IMR-90 (cell line): ENCODE measurements at regions not wholly inside any gene's neighbourhood (a gene's known extent, or its start where the extent isn't known, plus 50 kb on each side); places are given as distances from the start of the nearest gene placed in this dataset.

ENCODE experiments used
- ATAC-seq: fragments of 200-7000 bp; cut with Tn5 transposase; 2 replicates; pipeline ENCODE4 v1.9.1; 2020; ENCODE audit warnings: low read depth, mild to moderate bottlenecking, moderate library complexity
- BruUV-seq: library from RNA; stranded (reverse); fragments of 400-500 nt; replicated peaks from 2 replicates; lab custom pipeline; 2021; lab: Mats Ljungman, UMichigan
- CTCF ChIA-PET: fragments of 300-600 bp; formaldehyde crosslinking; extraction: SDS; loops from one replicate; lab custom pipeline; 2021; ENCODE audit warnings: antibody characterized with exemption; lab: Yijun Ruan, JAX
- POLR2A ChIA-PET: fragments of 300-600 bp; sonication (Branson Sonifier 250); formaldehyde crosslinking; loops from one replicate; lab custom pipeline; 2022; ENCODE audit warnings: antibody characterized with exemption; ENCODE audit not compliant: unreplicated experiment; lab: Charles Lee
- DNase-seq: peaks from one replicate; pipeline ENCODE4 v3.0.0; 2013
- H2AFZ ChIP-seq: replicated peaks from 2 replicates; pipeline ENCODE3; 2013; ENCODE audit warnings: low read length, mild to moderate bottlenecking; ENCODE audit not compliant: poor library complexity
- H2AK5ac ChIP-seq: 2 replicates; pipeline ENCODE4 v1.6.1; 2013; ENCODE audit warnings: low read depth, low read length, inconsistent platforms
- H2AK9ac ChIP-seq: replicated peaks from 2 replicates; pipeline ENCODE3; 2013; ENCODE audit warnings: mild to moderate bottlenecking, low read depth, low read length, moderate library complexity; ENCODE audit not compliant: poor library complexity
- H2BK120ac ChIP-seq: 2 replicates; pipeline ENCODE4 v1.6.1; 2013; ENCODE audit warnings: low read depth, low read length, inconsistent platforms
- H2BK15ac ChIP-seq: 3 replicates; pipeline ENCODE4 v1.6.1; 2013; ENCODE audit warnings: low read depth, low read length, inconsistent platforms
- H2BK20ac ChIP-seq: 2 replicates; pipeline ENCODE4 v1.6.1; 2013; ENCODE audit warnings: low read depth, mild to moderate bottlenecking, inconsistent platforms, low read length, moderate library complexity
- H2BK5ac ChIP-seq: 2 replicates; pipeline ENCODE4 v1.6.1; 2013; ENCODE audit warnings: mild to moderate bottlenecking, low read depth, low read length, inconsistent platforms; ENCODE audit not compliant: poor library complexity, severe bottlenecking
- H3K14ac ChIP-seq: replicated peaks from 2 replicates; pipeline ENCODE4 v1.6.1; 2013; ENCODE audit warnings: low read depth, low read length, inconsistent platforms
- H3K18ac ChIP-seq: 2 replicates; pipeline ENCODE4 v1.6.1; 2013; ENCODE audit warnings: low read depth, low read length, control low read depth
- H3K23ac ChIP-seq: 2 replicates; pipeline ENCODE4 v1.6.1; 2013; ENCODE audit warnings: low read depth, low read length, inconsistent platforms
- H3K27ac ChIP-seq: 2 replicates; pipeline ENCODE4 v1.5.1; 2013; ENCODE audit warnings: mild to moderate bottlenecking, control low read depth, low read length; ENCODE audit not compliant: insufficient read depth
- H3K27me3 ChIP-seq: 2 replicates; pipeline ENCODE4 v1.6.1; 2013; ENCODE audit warnings: low read length; ENCODE audit not compliant: control insufficient read depth, insufficient read depth
- H3K36me3 ChIP-seq: 2 replicates; pipeline ENCODE4 v1.6.1; 2013; ENCODE audit warnings: low read length, mixed read lengths; ENCODE audit not compliant: control insufficient read depth, insufficient read depth
- H3K4ac ChIP-seq: 2 replicates; pipeline ENCODE4 v1.6.1; 2013; ENCODE audit warnings: low read depth, low read length, inconsistent platforms
- H3K4me1 ChIP-seq: 2 replicates; pipeline ENCODE4 v1.6.1; 2013; ENCODE audit warnings: low read length, mixed read lengths; ENCODE audit not compliant: control insufficient read depth, insufficient read depth
- H3K4me2 ChIP-seq: 2 replicates; pipeline ENCODE4 v1.6.1; 2013; ENCODE audit warnings: low read depth, mild to moderate bottlenecking, control low read depth, low read length, moderate library complexity
- H3K4me3 ChIP-seq: 2 replicates; pipeline ENCODE4 v1.5.1; 2013; ENCODE audit warnings: low read depth, mild to moderate bottlenecking, control low read depth, low read length, moderate library complexity; ENCODE audit not compliant: insufficient read depth
- H3K56ac ChIP-seq: 2 replicates; pipeline ENCODE4 v1.6.1; 2013; ENCODE audit warnings: low read length, inconsistent platforms; ENCODE audit not compliant: insufficient read depth; ENCODE audit errors: extremely low read depth
- H3K79me1 ChIP-seq, 2 experiments: 2 replicates each; pipeline ENCODE4 v1.6.1; 2013; ENCODE audit warnings: low read length in 2 of 2, inconsistent platforms in 1 of 2, low read depth in 1 of 2
- H3K9ac ChIP-seq: 2 replicates; pipeline ENCODE4 v1.6.1; 2013; ENCODE audit warnings: low read depth, low read length, control low read depth
- H3K9me1 ChIP-seq: 2 replicates; pipeline ENCODE4 v1.6.1; 2013; ENCODE audit warnings: low read length, inconsistent platforms; ENCODE audit not compliant: insufficient read depth
- H3K9me3 ChIP-seq: 2 replicates; pipeline ENCODE4 v1.6.1; 2013; ENCODE audit warnings: low read length; ENCODE audit not compliant: control insufficient read depth, insufficient read depth
- H4K20me1 ChIP-seq: 2 replicates; pipeline ENCODE4 v1.6.1; 2013; ENCODE audit warnings: low read length, inconsistent platforms; ENCODE audit not compliant: insufficient read depth
- H4K5ac ChIP-seq: 2 replicates; pipeline ENCODE4 v1.6.1; 2013; ENCODE audit warnings: mild to moderate bottlenecking, low read depth, low read length, control low read depth
- H4K8ac ChIP-seq, 2 experiments: 2 replicates each; pipeline ENCODE4 v1.6.1; 2013; ENCODE audit warnings: low read depth in 2 of 2, low read length in 2 of 2, control low read depth in 1 of 2, inconsistent platforms in 1 of 2
- H4K91ac ChIP-seq: 2 replicates; pipeline ENCODE4 v1.6.1; 2013; ENCODE audit warnings: low read depth, low read length, inconsistent platforms; ENCODE audit not compliant: insufficient read depth
- BHLHE40 ChIP-seq: fragments of 150-350 bp; IDR thresholded peaks from 2 replicates; pipeline ENCODE4 v1.6.1; 2016; ENCODE audit warnings: mild to moderate bottlenecking, low read depth, low read length
- CEBPB ChIP-seq: IDR thresholded peaks from 2 replicates; pipeline ENCODE4 v1.6.1; 2012; ENCODE audit warnings: low read depth, low read length, improper control_type of control experiment
- CHD1 ChIP-seq: IDR thresholded peaks from 2 replicates; pipeline ENCODE4 v1.6.1; 2012; ENCODE audit warnings: low read depth, low read length, improper control_type of control experiment
- CTCF ChIP-seq: conservative IDR thresholded peaks from 2 replicates; pipeline ENCODE4 v1.5.1; 2012; ENCODE audit warnings: mild to moderate bottlenecking, low read depth, low read length, improper control_type of control experiment
- ELK1 ChIP-seq: fragments of 150-350 bp; IDR thresholded peaks from 2 replicates; pipeline ENCODE4 v1.6.1; 2016; ENCODE audit warnings: low read depth, mild to moderate bottlenecking, low read length, moderate library complexity, borderline replicate concordance
- FOS ChIP-seq: fragments of 150-350 bp; IDR thresholded peaks from 2 replicates; pipeline ENCODE4 v1.6.1; 2016; ENCODE audit warnings: low read depth, low read length
- MAFK ChIP-seq: IDR thresholded peaks from 2 replicates; pipeline ENCODE4 v1.6.1; 2012; ENCODE audit warnings: low read depth, low read length, improper control_type of control experiment
- MAZ ChIP-seq: IDR thresholded peaks from 2 replicates; pipeline ENCODE4 v1.6.1; 2012; ENCODE audit warnings: low read depth, mild to moderate bottlenecking, low read length, improper control_type of control experiment, moderate library complexity, borderline replicate concordance
- MXI1 ChIP-seq: IDR thresholded peaks from 2 replicates; pipeline ENCODE4 v1.6.1; 2012; ENCODE audit warnings: low read depth, mild to moderate bottlenecking, low read length, moderate library complexity, borderline replicate concordance
- NFE2L2 ChIP-seq: fragments of 150-350 bp; IDR thresholded peaks from 2 replicates; pipeline ENCODE4 v1.6.1; 2016; ENCODE audit warnings: low read depth, mild to moderate bottlenecking, low read length
- POLR2A ChIP-seq: IDR thresholded peaks from 2 replicates; pipeline ENCODE4 v1.6.1; 2012; ENCODE audit warnings: mild to moderate bottlenecking, low read depth, low read length
- RCOR1 ChIP-seq: IDR thresholded peaks from 2 replicates; pipeline ENCODE4 v1.6.1; 2012; ENCODE audit warnings: mild to moderate bottlenecking, low read length, improper control_type of control experiment; ENCODE audit not compliant: insufficient replicate concordance
- RFX5 ChIP-seq: IDR thresholded peaks from 2 replicates; pipeline ENCODE4 v1.8.0; 2012; ENCODE audit warnings: low read depth, mild to moderate bottlenecking, low read length, moderate library complexity
- SMC3 ChIP-seq: fragments of 150-350 bp; IDR thresholded peaks from 2 replicates; pipeline ENCODE4 v1.6.1; 2016; ENCODE audit warnings: low read depth, mild to moderate bottlenecking, antibody characterized with exemption, low read length, moderate library complexity
- USF2 ChIP-seq: fragments of 150-350 bp; IDR thresholded peaks from 2 replicates; pipeline ENCODE4 v1.6.1; 2017; ENCODE audit warnings: mild to moderate bottlenecking, antibody characterized with exemption, low read length, low read depth
- WGBS, 2 experiments: methylation state at CpG; one replicate each; pipeline versions ENCODE4 v1.1.5 to v1.1.7; 2013; ENCODE audit warnings: missing lambda C conversion rate in 2 of 2; ENCODE audit not compliant: insufficient read length in 1 of 2; ENCODE audit errors: extremely low coverage in 2 of 2; 5-methylcytosine and 5-hydroxymethylcytosine counted together
- dilution Hi-C: fragments of 300-500 bp; cut with HindIII; formaldehyde crosslinking; loops from one replicate; pipeline ENCODE4 v1.14.3; 2018; ENCODE audit warnings: low sequenced_read_pairs; ENCODE audit not compliant: unreplicated experiment
- in situ Hi-C: fragments of 300-500 bp; cut with MboI; formaldehyde crosslinking; loops from 3 replicates; pipeline ENCODE4 v1.14.3; 2019; ENCODE audit warnings: low sequenced_read_pairs, inconsistent platforms, mixed read lengths
- intact Hi-C: fragments of 100-400 bp; cut with micrococcal nuclease; formaldehyde crosslinking; loops from 2 replicates; pipeline ENCODE4 v1.10.0; 2022

GRCh38 chr13:30026909-30027308 is 176.5 kb upstream of the UBL3 start:
- no peak for ATAC-seq
- no CpG with 5 or more reads among the region's 5 CpGs for WGBS, 2 experiments

More at GRCh38 chr13:30026909-30027308, 176.5 kb upstream of the UBL3 start:
- no peaks in the 10 kb centered on the region for H3K36me3 ChIP-seq
- no peak overlapping the region for H3K56ac ChIP-seq
- no peak overlapping the region for H2BK5ac ChIP-seq
- ChIA-PET POLR2A (no interaction called here), CTCF (interaction anchor here (0.6 kb wide), 1 partner anchor 88 kb away, joined by 5 read pairs; no protein-coding TSS in a partner anchor)
- H2AK9ac ChIP-seq = no peak overlapping the region
- no peak for DNase-seq
- no peak overlapping the region for H3K4me2 ChIP-seq
- no peak overlapping the region for H3K18ac ChIP-seq
- no peak overlapping the region for H3K9ac ChIP-seq
- H3K27ac ChIP-seq = no peak overlapping the region
- no peak overlapping the region for H2AK5ac ChIP-seq
- H2BK120ac ChIP-seq = no peak overlapping the region
- H3K4me3 ChIP-seq = no peak overlapping the region
- no peaks in the 10 kb centered on the region for H3K9me3 ChIP-seq
- no peak overlapping the region for H4K5ac ChIP-seq
- no peak overlapping the region for H3K4ac ChIP-seq
- no peak overlapping the region for H4K91ac ChIP-seq
- H2BK15ac ChIP-seq = no peak overlapping the region
- in situ Hi-C loops (no loop called here), dilution Hi-C loops (no loop called here), intact Hi-C loops (loop anchor here (1.0 kb wide), 1 partner anchor 86 kb away; no protein-coding TSS in a partner anchor)
- H3K4me1 ChIP-seq = peaks cover 15% of the 10 kb centered on the region
- H3K9me1 ChIP-seq = no peaks in the 10 kb centered on the region
- H2BK20ac ChIP-seq = no peak overlapping the region
- no peak overlapping the region for H3K23ac ChIP-seq
- no peak for TF ChIP-seq MAZ
- no peak for TF ChIP-seq MXI1
- no peak for TF ChIP-seq MAFK
- no peak for TF ChIP-seq SMC3
- no peak for TF ChIP-seq RFX5
- no peak for TF ChIP-seq BHLHE40
- TF ChIP-seq NFE2L2 = no peak
- TF ChIP-seq CEBPB = no peak
- no peak for TF ChIP-seq ELK1
- TF ChIP-seq FOS = no peak
- TF ChIP-seq USF2 = no peak
- no peak for TF ChIP-seq RCOR1
- no peak for TF ChIP-seq CTCF
- TF ChIP-seq CHD1 = no peak
- no peak for TF ChIP-seq POLR2A
- H3K14ac ChIP-seq = no peak overlapping the region
- no peak overlapping the region for H2AFZ ChIP-seq
- no peaks in the 10 kb centered on the region for H3K79me1 ChIP-seq
- no peaks in the 10 kb centered on the region for H4K20me1 ChIP-seq
- BruUV-seq = no TSS peak
- H4K8ac ChIP-seq = no peak overlapping the region
- no peaks in the 10 kb centered on the region for H3K27me3 ChIP-seq
